Breast epithelium (tissue), 4 donors: ENCODE measurements at regions not wholly inside any gene's neighbourhood (a gene's known extent, or its start where the extent isn't known, plus 50 kb on each side); places are given as distances from the start of the nearest gene placed in this dataset.
"Not testable (repeated sequence)": the region's sequence is repeated elsewhere in the genome, so short reads cannot be mapped to it uniquely, and the experiment has no call there.

Experiments
- DNase-seq, 2 donors: peaks; one replicate each; pipeline ENCODE4 v3.0.0-alpha.2; 2019; ENCODE audit warnings: low spot score in 2 of 2
- H3K27ac ChIP-seq, 2 donors: fragments of 200-600 bp; sonication (generic) in 1 of 2; one replicate each; pipeline ENCODE4 v1.5.1; 2016 to 2019; ENCODE audit warnings: mild to moderate bottlenecking in 1 of 2
- H3K27me3 ChIP-seq, 2 donors: fragments of 200-600 bp; sonication (generic) in 1 of 2; one replicate each; pipeline versions ENCODE4 v1.5.1 to v1.6.0; 2017 to 2019; ENCODE audit warnings: control low read depth in 1 of 2, mild to moderate bottlenecking in 1 of 2
- H3K36me3 ChIP-seq: fragments of 200-600 bp; one replicate; pipeline ENCODE4 v1.5.1; 2019
- H3K4me1 ChIP-seq, 2 donors: fragments of 200-600 bp; sonication (generic); one replicate each; pipeline ENCODE4 v1.5.1; 2016 to 2019; ENCODE audit warnings: control low read depth in 1 of 2
- H3K4me3 ChIP-seq, 3 donors: fragments of 200-600 bp; sonication (generic); 1 replicate in 2 of 3; 2 replicates in 1 of 3; pipeline ENCODE4 v1.5.1; 2016 to 2019; ENCODE audit warnings: mild to moderate bottlenecking in 3 of 3, moderate library complexity in 2 of 3
- H3K9me3 ChIP-seq, 2 donors: fragments of 200-600 bp; sonication (generic) in 1 of 2; one replicate each; pipeline ENCODE4 v1.5.1; 2016 to 2019; ENCODE audit warnings: control low read depth in 1 of 2
- CTCF ChIP-seq, 3 donors: fragments of 450-650 bp; IDR thresholded peaks; one replicate each; pipeline ENCODE4 v1.5.1; 2016 to 2017; ENCODE audit warnings: antibody characterized with exemption in 3 of 3, mild to moderate bottlenecking in 3 of 3, moderate library complexity in 3 of 3
- POLR2A ChIP-seq: fragments of 450-650 bp; IDR thresholded peaks from one replicate; pipeline ENCODE4 v1.6.1; 2016; ENCODE audit warnings: antibody characterized with exemption, mild to moderate bottlenecking, moderate library complexity
- POLR2AphosphoS5 ChIP-seq, 3 donors: sonication (generic); formaldehyde crosslinking; IDR thresholded peaks; one replicate each; pipeline ENCODE4 v1.6.1; 2017; ENCODE audit warnings: antibody characterized with exemption in 3 of 3
- intact Hi-C: fragments of 100-400 bp; cut with DNase I; formaldehyde crosslinking; loops from one replicate; pipeline ENCODE4 v1.15.1; 2023; ENCODE audit warnings: low total_unique reads

- no peak for DNase-seq
- Histone ChIP-seq H3K36me3 (no peaks in the 10 kb centered on the region), H3K9me3 (no peaks in the 10 kb centered on the region), H3K27ac (no peak overlapping the region), H3K4me1 (no peaks in the 10 kb centered on the region), H3K4me3 (no peak overlapping the region), H3K27me3 (no peaks in the 10 kb centered on the region)
- intact Hi-C loops, result no loop called here
- TF ChIP-seq POLR2A, result no peak
- no peak for TF ChIP-seq POLR2AphosphoS5 (IDR thresholded peaks at IDR 0.05)
- TF ChIP-seq CTCF (IDR thresholded peaks at IDR 0.05), result no peak
Observed at GRCh38 chr14:83171761-83172160, 1638.1 kb upstream of the SEL1L start.

GRCh38 chr14:83172363-83172762 is 1638.7 kb upstream of the SEL1L start:
- Histone ChIP-seq H3K27ac (no peak overlapping the region), H3K36me3 (no peaks in the 10 kb centered on the region), H3K4me1 (no peaks in the 10 kb centered on the region), H3K9me3 (no peaks in the 10 kb centered on the region), H3K4me3 (no peak overlapping the region), H3K27me3 (no peaks in the 10 kb centered on the region)
- intact Hi-C loops, result no loop called here
- TF ChIP-seq POLR2A, result no peak
- no peak for TF ChIP-seq POLR2AphosphoS5 (IDR thresholded peaks at IDR 0.05)
- TF ChIP-seq CTCF (IDR thresholded peaks at IDR 0.05), result no peak
- DNase-seq, result no peak

- intact Hi-C loops, result no loop called here
- Histone ChIP-seq H3K9me3 (no peaks in the 10 kb centered on the region), H3K27ac (no peak overlapping the region), H3K4me1 (no peaks in the 10 kb centered on the region), H3K27me3 (no peaks in the 10 kb centered on the region), H3K36me3 (no peaks in the 10 kb centered on the region), H3K4me3 (no peak overlapping the region)
- TF ChIP-seq CTCF (IDR thresholded peaks at IDR 0.05) (no peak), POLR2AphosphoS5 (IDR thresholded peaks at IDR 0.05) (no peak), POLR2A (no peak)
- no peak for DNase-seq
Observed at GRCh38 chr14:83173687-83174086, 1640.0 kb upstream of the SEL1L start.

GRCh38 chr14:83184531-83184930 is 1650.9 kb upstream of the SEL1L start:
- H3K9me3 ChIP-seq, result no peaks in the 10 kb centered on the region
- H3K27ac ChIP-seq, result no peak overlapping the region
- no peaks in the 10 kb centered on the region for H3K4me1 ChIP-seq
- intact Hi-C loops, result no loop called here
- DNase-seq, result no peak
- H3K36me3 ChIP-seq, result no peaks in the 10 kb centered on the region
- TF ChIP-seq POLR2AphosphoS5 (IDR thresholded peaks at IDR 0.05), result no peak
- no peak for TF ChIP-seq CTCF (IDR thresholded peaks at IDR 0.05)
- TF ChIP-seq POLR2A, result no peak
- H3K4me3 ChIP-seq, result no peak overlapping the region
- H3K27me3 ChIP-seq, result no peaks in the 10 kb centered on the region

GRCh38 chr14:83188311-83188710 is 1654.7 kb upstream of the SEL1L start:
- H3K9me3 ChIP-seq, H3K27ac ChIP-seq, intact Hi-C loops, H3K36me3 ChIP-seq, H3K4me3 ChIP-seq, H3K4me1 ChIP-seq, DNase-seq, H3K27me3 ChIP-seq: not testable (repeated sequence)

GRCh38 chr14:83196236-83196635 is 1662.6 kb upstream of the SEL1L start:
- intact Hi-C loops, result no loop called here

More at GRCh38 chr14:83196236-83196635, 1662.6 kb upstream of the SEL1L start:
- DNase-seq, result no peak
- Histone ChIP-seq H3K27me3 (no peaks in the 10 kb centered on the region), H3K4me3 (no peak overlapping the region), H3K27ac (no peak overlapping the region), H3K36me3 (no peaks in the 10 kb centered on the region), H3K9me3 (no peaks in the 10 kb centered on the region), H3K4me1 (no peaks in the 10 kb centered on the region)
- TF ChIP-seq CTCF (IDR thresholded peaks at IDR 0.05) (no peak), POLR2A (no peak), POLR2AphosphoS5 (IDR thresholded peaks at IDR 0.05) (no peak)
